ENCODE measurements at regions not wholly inside any gene's neighbourhood (a gene's known extent, or its start where the extent isn't known, plus 50 kb on each side); places are given as distances from the start of the nearest gene placed in this dataset.

DNA sequence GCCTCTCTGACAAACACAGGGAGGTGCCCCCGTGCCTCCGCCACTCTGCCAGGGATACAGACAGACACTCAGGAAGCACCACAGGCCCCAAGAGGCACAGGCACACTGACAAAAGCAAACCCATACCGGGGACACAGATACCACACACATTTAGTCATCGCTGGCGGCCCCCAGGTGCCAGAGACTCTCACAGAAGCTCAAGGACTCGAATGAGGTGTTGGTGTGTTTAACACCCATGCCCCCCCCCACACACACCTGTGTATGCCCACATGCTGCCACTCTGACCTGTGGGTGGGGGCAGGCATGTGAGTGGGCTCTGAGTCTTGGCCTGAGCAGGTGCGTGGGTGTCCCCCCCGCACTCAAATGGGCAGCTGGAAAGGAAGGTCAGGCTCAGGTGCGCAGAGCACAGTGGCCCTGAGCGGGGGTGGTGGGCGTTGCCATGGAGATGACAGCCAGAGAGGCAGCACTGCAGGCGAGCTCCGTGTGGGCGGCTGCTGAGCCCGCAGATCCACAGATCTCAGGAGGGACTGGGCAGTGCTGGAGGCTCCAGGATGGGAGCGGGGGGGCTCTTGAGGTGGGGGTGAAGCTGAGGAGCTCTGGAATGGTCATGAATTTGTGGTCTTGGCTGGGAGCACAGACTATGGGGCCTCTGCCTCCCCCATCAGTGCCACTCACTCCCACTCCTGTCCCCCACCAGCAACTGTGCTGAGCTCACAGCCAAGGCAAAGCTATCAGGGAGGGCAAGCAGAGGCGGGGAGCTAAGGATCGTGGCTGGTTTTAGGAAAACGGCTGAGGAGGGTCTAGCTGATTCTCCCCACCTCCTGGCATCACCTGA is 73.9 kb upstream of the TAF1B start:
- H3K27ac ChIP-seq (replicated peaks): peak overlapping the region; percentile 78

DNA sequence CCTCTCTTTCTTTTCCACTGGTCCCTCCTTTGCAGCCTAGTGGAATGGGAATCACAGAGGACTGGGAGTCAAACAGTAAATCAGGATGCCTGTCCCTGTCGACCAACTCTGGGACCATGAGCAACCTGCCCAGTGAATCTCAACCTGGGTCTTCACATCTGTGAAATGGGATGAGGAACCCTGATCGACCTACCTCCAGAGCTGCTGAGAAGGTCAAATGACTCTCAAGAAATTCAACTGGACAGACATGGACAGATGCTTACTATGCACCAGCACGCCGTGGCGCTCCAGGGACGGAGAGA is 73.3 kb upstream of the TAF1B start:
- intact Hi-C loops (cut with micrococcal nuclease): no loop called here
- Histone ChIP-seq H3K9me3 (replicated peaks) (no peaks in the 10 kb centered on the region), H3K4me3 (peak overlapping the region; percentile 4), H3K27me3 (ENCODE audit: low read depth) (no peaks in the 10 kb centered on the region), H3K4me1 (peaks cover 52% of the 10 kb centered on the region), H3K36me3 (no peaks in the 10 kb centered on the region), H3K27ac (replicated peaks) (peak overlapping the region; percentile 78)
- TF ChIP-seq, protein P1, sequence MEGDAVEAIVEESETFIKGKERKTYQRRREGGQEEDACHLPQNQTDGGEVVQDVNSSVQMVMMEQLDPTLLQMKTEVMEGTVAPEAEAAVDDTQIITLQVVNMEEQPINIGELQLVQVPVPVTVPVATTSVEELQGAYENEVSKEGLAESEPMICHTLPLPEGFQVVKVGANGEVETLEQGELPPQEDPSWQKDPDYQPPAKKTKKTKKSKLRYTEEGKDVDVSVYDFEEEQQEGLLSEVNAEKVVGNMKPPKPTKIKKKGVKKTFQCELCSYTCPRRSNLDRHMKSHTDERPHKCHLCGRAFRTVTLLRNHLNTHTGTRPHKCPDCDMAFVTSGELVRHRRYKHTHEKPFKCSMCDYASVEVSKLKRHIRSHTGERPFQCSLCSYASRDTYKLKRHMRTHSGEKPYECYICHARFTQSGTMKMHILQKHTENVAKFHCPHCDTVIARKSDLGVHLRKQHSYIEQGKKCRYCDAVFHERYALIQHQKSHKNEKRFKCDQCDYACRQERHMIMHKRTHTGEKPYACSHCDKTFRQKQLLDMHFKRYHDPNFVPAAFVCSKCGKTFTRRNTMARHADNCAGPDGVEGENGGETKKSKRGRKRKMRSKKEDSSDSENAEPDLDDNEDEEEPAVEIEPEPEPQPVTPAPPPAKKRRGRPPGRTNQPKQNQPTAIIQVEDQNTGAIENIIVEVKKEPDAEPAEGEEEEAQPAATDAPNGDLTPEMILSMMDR (IDR thresholded peaks at IDR 0.05; ENCODE audit: borderline replicate concordance): no peak
- DNase-seq: no peak

More for the DNA sequence above, 73.9 kb upstream of the TAF1B start:
- no peaks in the 10 kb centered on the region for H3K36me3 ChIP-seq
- intact Hi-C loops (cut with micrococcal nuclease): no loop called here
- H3K4me1 ChIP-seq: peaks cover 48% of the 10 kb centered on the region
- no peaks in the 10 kb centered on the region for H3K9me3 ChIP-seq (replicated peaks)
- TF ChIP-seq, protein P1 (IDR thresholded peaks at IDR 0.05; ENCODE audit: borderline replicate concordance): no peak
- no peak for DNase-seq
- H3K4me3 ChIP-seq: no peak overlapping the region
- no peaks in the 10 kb centered on the region for H3K27me3 ChIP-seq (ENCODE audit: low read depth)

DNA sequence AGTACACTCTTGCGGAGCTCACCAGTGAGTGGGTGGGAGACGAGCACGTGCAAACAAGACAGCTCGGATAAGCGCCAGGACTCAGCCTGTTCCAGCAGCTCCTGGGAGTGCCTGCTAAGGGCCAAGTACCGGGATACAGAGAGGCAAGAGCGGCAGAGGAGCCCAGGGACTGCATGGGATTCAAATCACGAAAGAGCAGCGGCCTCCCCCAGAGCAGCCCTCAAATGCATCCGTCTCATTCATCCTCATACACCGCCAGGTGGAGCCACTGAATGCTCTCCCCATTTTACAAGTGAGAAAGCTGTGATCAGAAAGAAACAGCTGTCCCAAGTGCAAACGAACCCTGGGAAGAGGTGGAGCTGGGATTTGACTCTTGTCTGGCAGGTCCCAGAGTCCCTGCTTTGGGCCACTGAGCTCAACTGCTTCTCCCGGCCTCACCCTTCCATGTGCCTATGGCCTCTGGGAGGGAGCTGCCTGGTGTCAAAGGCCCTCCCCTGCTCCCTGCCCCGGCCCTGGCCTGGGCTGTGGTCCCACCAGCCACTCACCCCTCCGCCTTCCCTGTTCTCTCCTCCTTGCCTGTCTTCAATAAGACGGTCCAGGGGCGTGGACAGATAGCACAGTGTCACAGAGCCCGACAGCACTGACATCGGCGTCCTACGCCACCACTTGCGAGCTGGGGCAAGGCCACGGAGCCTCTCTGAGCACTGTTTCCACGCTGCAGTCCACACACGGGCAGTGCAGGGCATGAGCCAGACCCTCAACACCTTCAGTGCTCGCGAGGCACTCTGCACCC is 72.8 kb upstream of the TAF1B start:
- Histone ChIP-seq H3K4me1 (peaks cover 52% of the 10 kb centered on the region), H3K27ac (replicated peaks) (peak overlapping the region; percentile 78), H3K9me3 (replicated peaks) (no peaks in the 10 kb centered on the region), H3K27me3 (ENCODE audit: low read depth) (no peaks in the 10 kb centered on the region), H3K36me3 (no peaks in the 10 kb centered on the region), H3K4me3 (peak overlapping the region; percentile 4)
- DNase-seq: peak; percentile 65
- TF ChIP-seq, protein P1 (IDR thresholded peaks at IDR 0.05; ENCODE audit: borderline replicate concordance): peak; percentile 78
- intact Hi-C loops (cut with micrococcal nuclease): no loop called here

DNA sequence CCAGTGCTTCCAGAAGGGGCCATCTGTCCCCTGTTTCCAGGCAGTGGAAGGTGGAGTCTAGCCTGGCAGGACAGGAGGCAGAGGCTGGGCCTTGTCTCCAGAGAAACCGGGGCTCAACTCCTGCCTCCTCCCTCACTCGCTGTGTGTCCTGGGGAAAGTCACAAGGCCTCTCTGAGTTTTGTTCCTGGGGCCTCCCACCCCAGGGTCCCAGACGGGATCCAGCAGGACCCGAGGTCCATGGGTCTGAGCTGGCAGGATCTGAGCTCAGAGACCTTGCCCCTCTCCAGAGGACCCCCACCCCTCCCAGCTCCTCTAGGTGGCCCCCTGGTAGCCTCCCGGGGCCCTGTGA is 72.2 kb upstream of the TAF1B start:
- Histone ChIP-seq H3K9me3 (replicated peaks) (no peaks in the 10 kb centered on the region), H3K4me1 (peaks cover 50% of the 10 kb centered on the region), H3K27me3 (ENCODE audit: low read depth) (no peaks in the 10 kb centered on the region), H3K36me3 (no peaks in the 10 kb centered on the region), H3K4me3 (peak overlapping the region; percentile 4), H3K27ac (replicated peaks) (peak overlapping the region; percentile 78)
- intact Hi-C loops (cut with micrococcal nuclease): no loop called here
- TF ChIP-seq, protein P1 (IDR thresholded peaks at IDR 0.05; ENCODE audit: borderline replicate concordance): no peak
- no peak for DNase-seq

DNA sequence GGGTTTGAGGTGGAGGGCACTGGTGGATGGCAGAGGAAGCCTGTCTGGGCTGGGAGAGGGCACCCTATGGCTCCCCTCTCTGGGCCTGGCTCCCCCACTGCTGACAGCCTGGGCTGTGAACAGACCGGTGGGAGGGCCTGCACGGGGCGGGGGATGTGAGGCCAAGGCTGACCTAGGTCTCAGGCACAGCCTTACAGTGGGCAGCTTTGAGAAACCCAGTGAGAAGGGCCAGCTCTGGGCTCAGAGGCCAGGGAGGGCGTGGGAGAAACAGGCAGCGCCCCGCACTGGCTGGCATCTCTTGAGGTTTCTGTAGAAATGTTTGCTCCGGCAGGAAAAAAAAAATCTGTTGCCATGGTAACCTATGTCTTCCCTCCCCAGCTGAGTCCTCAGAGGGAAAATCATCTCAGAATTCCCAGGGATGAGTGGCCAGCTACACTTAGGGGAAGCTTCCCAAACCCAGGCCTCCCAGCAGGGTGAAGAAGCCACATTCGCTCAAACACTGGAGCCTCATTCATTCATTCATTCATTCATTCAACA is 71.7 kb upstream of the TAF1B start:
- no peak for DNase-seq
- H3K27ac ChIP-seq (replicated peaks): peak overlapping the region; percentile 78
- peaks cover 48% of the 10 kb centered on the region for H3K4me1 ChIP-seq
- H3K4me3 ChIP-seq: peak overlapping the region; percentile 4
- TF ChIP-seq, protein P1 (IDR thresholded peaks at IDR 0.05; ENCODE audit: borderline replicate concordance): no peak
- no peaks in the 10 kb centered on the region for H3K36me3 ChIP-seq
- intact Hi-C loops (cut with micrococcal nuclease): no loop called here
- no peaks in the 10 kb centered on the region for H3K9me3 ChIP-seq (replicated peaks)
- no peaks in the 10 kb centered on the region for H3K27me3 ChIP-seq (ENCODE audit: low read depth)
